ENCODE measurements at regions not wholly inside any gene's neighbourhood (a gene's known extent, or its start where the extent isn't known, plus 50 kb on each side); places are given as distances from the start of the nearest gene placed in this dataset.
"Not testable (repeated sequence)": the region's sequence is repeated elsewhere in the genome, so short reads cannot be mapped to it uniquely, and the experiment has no call there.

- DNase-seq (ENCODE audit: low read depth): no peak
Measured at GRCh38 chr4:129707949-129708348, 612.0 kb downstream of the C4orf33 start.

GRCh38 chr4:129708784-129709183, 612.8 kb downstream of the C4orf33 start:
- DNase-seq (ENCODE audit: low read depth): no peak

GRCh38 chr4:129738175-129738574, 642.2 kb downstream of the C4orf33 start:
- DNase-seq (ENCODE audit: low read depth): no peak

GRCh38 chr4:129747756-129748155, 651.8 kb downstream of the C4orf33 start:
- DNase-seq (ENCODE audit: low read depth): no peak

- DNase-seq (ENCODE audit: low read depth): no peak
Measured at GRCh38 chr4:129748991-129749390, 653.0 kb downstream of the C4orf33 start.

GRCh38 chr4:129751646-129752045, 655.7 kb downstream of the C4orf33 start:
- DNase-seq (ENCODE audit: low read depth): no peak

GRCh38 chr4:129783596-129783995, 687.6 kb downstream of the C4orf33 start:
- DNase-seq (ENCODE audit: low read depth): no peak

- no peak for DNase-seq (ENCODE audit: low read depth)
Measured at GRCh38 chr4:129788486-129788885, 692.5 kb downstream of the C4orf33 start.

GRCh38 chr4:129804461-129804981, 708.6 kb downstream of the C4orf33 start:
- no peak for DNase-seq (ENCODE audit: low read depth)

GRCh38 chr4:129806986-129807385, 711.0 kb downstream of the C4orf33 start:
- DNase-seq (ENCODE audit: low read depth): no peak

GRCh38 chr4:129808242-129808641, 712.3 kb downstream of the C4orf33 start:
- DNase-seq (ENCODE audit: low read depth): no peak

- DNase-seq (ENCODE audit: low read depth): no peak
Measured at GRCh38 chr4:129821073-129821472, 725.1 kb downstream of the C4orf33 start.

GRCh38 chr4:129821963-129822362, 726.0 kb downstream of the C4orf33 start:
- DNase-seq (ENCODE audit: low read depth): no peak

GRCh38 chr4:129822701-129823100, 726.7 kb downstream of the C4orf33 start:
- DNase-seq (ENCODE audit: low read depth): no peak

- no peak for DNase-seq (ENCODE audit: low read depth)
Measured at GRCh38 chr4:129823105-129823504, 727.2 kb downstream of the C4orf33 start.

- no peak for DNase-seq (ENCODE audit: low read depth)
Measured at GRCh38 chr4:129829373-129829772, 733.4 kb downstream of the C4orf33 start.

- DNase-seq (ENCODE audit: low read depth): no peak
Measured at GRCh38 chr4:129839687-129840086, 743.7 kb downstream of the C4orf33 start.

- DNase-seq (ENCODE audit: low read depth): no peak
Measured at GRCh38 chr4:129842096-129842495, 746.1 kb downstream of the C4orf33 start.

- DNase-seq (ENCODE audit: low read depth): no peak
Measured at GRCh38 chr4:129852434-129852833, 756.5 kb downstream of the C4orf33 start.

- DNase-seq (ENCODE audit: low read depth): not testable (repeated sequence)
Measured at GRCh38 chr4:129853685-129854467, 757.9 kb downstream of the C4orf33 start.

- no peak for DNase-seq (ENCODE audit: low read depth)
Measured at GRCh38 chr4:129862461-129862860, 766.5 kb downstream of the C4orf33 start.

GRCh38 chr4:129863206-129863605, 767.3 kb downstream of the C4orf33 start:
- no peak for DNase-seq (ENCODE audit: low read depth)

GRCh38 chr4:129883996-129884395, 788.0 kb downstream of the C4orf33 start:
- no peak for DNase-seq (ENCODE audit: low read depth)

- DNase-seq (ENCODE audit: low read depth): no peak
Measured at GRCh38 chr4:129897111-129897510, 801.2 kb downstream of the C4orf33 start.
